ENCODE measurements at regions not wholly inside any gene's neighbourhood (a gene's known extent, or its start where the extent isn't known, plus 50 kb on each side); places are given as distances from the start of the nearest gene placed in this dataset.
"Not testable (repeated sequence)": the region's sequence is repeated elsewhere in the genome, so short reads cannot be mapped to it uniquely, and the experiment has no call there.

- H3K4me3 ChIP-seq (ENCODE audit: low read length), result no peak overlapping the region
- DNase-seq (ENCODE audit: low read depth, low spot score), result no peak
These were observed 175.3 kb downstream of the SMC2 start for GRCh38 chr9:104269374-104269773.

- H3K4me3 ChIP-seq (ENCODE audit: low read length), result no peak overlapping the region
- DNase-seq (ENCODE audit: low read depth, low spot score), result no peak
These were observed 176.2 kb downstream of the SMC2 start for GRCh38 chr9:104269996-104270963.

DNA sequence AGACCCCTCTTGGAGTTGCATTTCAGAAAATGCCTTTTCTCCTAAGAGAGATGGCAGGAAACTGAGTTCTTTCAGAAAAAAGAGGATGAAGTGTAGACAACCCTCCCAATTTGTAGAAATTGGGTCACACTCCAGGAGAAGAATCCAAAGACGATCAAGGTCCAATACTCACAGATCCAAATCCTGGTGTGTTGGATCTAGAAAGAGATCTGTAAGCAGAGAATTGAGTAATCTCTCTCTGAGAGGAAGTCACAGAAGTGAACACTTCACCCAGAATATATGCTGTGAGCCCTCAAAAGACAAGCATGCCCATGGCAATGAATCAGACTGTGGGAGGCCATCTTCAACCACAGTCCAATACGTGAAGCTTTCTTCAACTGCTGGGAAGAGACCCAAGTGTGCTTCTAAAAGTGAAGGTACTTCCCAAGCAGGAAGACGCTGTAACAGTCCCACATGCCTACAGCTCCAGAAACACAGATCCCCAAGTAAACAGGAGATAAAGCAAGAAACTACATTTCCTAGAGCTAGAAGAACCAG lies 182.7 kb downstream of the SMC2 start:
- no peak for DNase-seq (ENCODE audit: low read depth, low spot score)
- H3K4me3 ChIP-seq (ENCODE audit: low read length), result no peak overlapping the region

- H3K4me3 ChIP-seq (ENCODE audit: low read length), result no peak overlapping the region
- DNase-seq (ENCODE audit: low read depth, low spot score), result no peak
These were observed 184.9 kb downstream of the SMC2 start for GRCh38 chr9:104278929-104279496.

DNA sequence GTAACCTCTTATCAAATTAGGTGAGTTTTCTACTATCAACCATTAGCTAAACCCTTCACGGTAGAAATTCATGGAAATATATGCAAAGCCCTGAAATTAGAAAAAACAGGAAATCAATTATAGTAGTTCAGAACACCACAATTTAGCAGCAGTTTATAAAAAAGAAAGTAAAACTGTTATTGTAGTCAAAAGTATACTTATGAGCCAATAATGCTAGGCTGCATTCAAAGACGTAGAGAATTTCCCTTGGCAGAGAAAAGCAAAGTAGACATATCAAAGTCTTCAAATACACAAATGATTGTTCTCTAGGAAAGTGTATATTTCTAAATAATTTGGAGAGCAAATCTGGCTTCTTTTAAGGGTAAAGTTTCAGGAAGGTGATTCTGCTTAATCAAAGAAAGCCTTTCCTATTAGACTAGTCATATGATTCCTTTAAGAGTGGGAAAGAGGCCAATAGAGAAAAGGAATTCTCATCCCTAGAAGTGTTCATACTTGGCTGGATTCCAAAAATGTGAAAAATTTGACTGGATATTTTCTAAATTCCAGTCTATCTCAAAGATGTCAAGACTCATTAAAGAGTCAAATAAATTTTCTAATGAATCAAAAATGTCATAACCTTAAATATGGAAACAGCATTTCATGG lies 185.5 kb downstream of the SMC2 start:
- no peak for DNase-seq (ENCODE audit: low read depth, low spot score)

GRCh38 chr9:104280178-104280560 lies 186.1 kb downstream of the SMC2 start:
- DNase-seq (ENCODE audit: low read depth, low spot score), result no peak
- no peak overlapping the region for H3K4me3 ChIP-seq (ENCODE audit: low read length)

More for the DNA sequence above, 185.5 kb downstream of the SMC2 start:
- H3K4me3 ChIP-seq (ENCODE audit: low read length), result no peak overlapping the region

DNA sequence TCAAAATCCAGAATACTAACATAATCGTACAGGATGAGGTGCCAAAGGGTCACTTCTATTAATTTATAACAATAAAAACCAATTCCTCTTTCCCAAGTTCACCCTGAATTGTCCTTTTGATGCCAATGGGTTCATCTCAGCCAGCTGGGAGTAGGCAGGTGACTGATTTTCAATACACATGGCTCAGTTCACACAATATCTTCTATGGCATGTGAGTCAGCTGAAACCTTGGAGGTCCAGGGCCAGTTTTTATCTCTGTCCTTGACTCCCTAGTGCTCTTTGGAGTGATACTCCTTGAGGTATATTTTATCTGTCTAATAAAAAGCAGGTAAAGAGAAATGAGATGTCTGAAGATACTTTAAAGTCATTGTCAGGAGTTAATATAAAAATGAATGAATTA lies 186.6 kb downstream of the SMC2 start:
- H3K4me3 ChIP-seq (ENCODE audit: low read length), result no peak overlapping the region
- DNase-seq (ENCODE audit: low read depth, low spot score), result no peak

DNA sequence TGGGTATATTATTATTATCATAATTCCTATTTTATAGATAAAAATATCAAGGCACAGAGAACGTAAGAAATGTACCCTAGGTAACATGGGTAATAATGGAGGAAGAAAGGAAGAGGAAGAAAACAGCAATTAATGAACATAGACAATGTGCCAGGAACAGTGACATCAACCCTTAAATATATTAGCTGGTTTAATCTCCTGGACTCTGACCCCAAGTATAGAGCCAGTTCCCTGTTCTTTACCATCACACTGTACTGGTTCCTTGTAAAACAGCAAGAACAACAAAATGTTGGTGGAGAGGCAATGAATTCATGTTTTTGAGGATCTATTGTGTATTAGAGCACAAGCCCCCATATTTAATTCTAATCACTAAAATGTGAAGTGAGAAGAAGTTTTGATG lies 192.1 kb downstream of the SMC2 start:
- no peak for DNase-seq (ENCODE audit: low read depth, low spot score)
- H3K4me3 ChIP-seq (ENCODE audit: low read length), result no peak overlapping the region

- no peak for DNase-seq (ENCODE audit: low read depth, low spot score)
- no peak overlapping the region for H3K4me3 ChIP-seq (ENCODE audit: low read length)
These were observed 192.7 kb downstream of the SMC2 start for GRCh38 chr9:104286799-104287198.

DNA sequence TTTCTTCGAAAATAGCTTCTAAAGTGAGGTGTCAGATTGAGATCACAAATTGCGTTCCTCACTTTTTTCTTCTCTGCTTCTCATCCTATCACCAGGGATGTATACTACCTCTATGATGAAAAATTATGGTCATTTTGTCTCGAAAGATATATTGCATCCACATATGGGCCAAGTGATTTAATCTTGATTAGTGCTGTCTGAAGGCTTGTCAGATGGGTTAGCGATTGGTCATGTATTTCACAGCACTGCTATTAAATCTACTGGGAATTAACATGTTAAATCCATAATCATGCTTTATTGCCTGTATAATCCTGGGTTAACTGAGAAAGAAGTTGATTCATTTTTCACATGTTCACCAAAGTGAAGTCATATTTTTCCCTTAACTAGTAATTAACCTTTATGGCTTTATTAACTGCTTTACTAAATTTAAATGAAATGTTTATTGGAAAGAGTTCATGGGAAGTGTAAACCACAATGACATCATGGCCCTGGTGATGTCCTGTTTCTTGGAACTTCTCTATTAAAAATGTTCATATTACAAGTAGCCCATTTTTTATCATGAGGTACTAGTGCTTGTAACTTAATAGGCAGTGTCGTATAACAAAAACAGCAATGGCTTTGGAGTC lies 193.3 kb downstream of the SMC2 start:
- H3K4me3 ChIP-seq (ENCODE audit: low read length), result no peak overlapping the region
- DNase-seq (ENCODE audit: low read depth, low spot score), result no peak

- DNase-seq (ENCODE audit: low read depth, low spot score), result no peak
These were observed 199.8 kb downstream of the SMC2 start for GRCh38 chr9:104293877-104294276.

GRCh38 chr9:104300124-104300523 lies 203.9 kb upstream of the OR13F1 start:
- no peak overlapping the region for H3K4me3 ChIP-seq (ENCODE audit: low read length)
- DNase-seq (ENCODE audit: low read depth, low spot score), result no peak

More at GRCh38 chr9:104293877-104294276, 199.8 kb downstream of the SMC2 start:
- no peak overlapping the region for H3K4me3 ChIP-seq (ENCODE audit: low read length)

GRCh38 chr9:104301755-104302154 lies 202.3 kb upstream of the OR13F1 start:
- DNase-seq (ENCODE audit: low read depth, low spot score), result no peak
- no peak overlapping the region for H3K4me3 ChIP-seq (ENCODE audit: low read length)

DNA sequence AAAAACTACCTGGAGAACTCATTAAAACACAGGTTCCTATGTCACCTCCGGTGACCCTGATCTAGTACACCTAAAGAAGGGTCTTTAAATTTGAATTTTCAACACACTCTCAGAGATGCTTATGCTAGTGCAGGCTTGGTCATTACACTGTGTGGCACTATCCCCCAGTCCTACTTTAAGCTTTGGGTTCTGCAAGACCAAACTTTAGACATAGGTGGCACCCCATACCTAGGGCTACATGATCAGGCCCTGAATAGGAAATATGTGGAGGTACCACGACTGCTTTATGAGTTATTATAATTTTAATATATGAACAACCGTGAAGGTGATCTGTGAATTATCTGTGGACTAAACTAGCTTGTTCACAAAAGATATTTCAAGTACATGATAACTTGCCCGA lies 201.3 kb upstream of the OR13F1 start:
- H3K4me3 ChIP-seq (ENCODE audit: low read length), result no peak overlapping the region
- no peak for DNase-seq (ENCODE audit: low read depth, low spot score)

DNA sequence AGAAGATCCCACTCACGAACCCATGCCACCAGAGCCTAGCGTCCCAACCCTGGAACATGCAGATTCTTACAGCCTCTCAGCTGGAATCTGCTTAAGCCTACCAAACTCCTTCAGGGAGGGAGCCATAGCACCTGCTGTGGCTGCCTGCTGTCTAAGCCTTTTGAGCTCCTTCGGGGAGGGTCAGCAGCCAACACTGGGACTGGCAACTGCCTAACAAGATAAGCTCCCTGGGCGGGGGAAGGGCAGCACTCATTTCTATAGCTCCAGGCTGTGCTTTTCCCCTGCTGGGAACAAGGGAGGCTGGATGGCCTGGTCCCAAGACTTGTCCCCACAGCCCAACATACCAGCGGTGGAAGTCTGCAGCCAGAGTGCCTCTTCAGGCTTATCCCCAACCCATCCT lies 199.1 kb upstream of the OR13F1 start:
- DNase-seq (ENCODE audit: low read depth, low spot score), result no peak
- no peak overlapping the region for H3K4me3 ChIP-seq (ENCODE audit: low read length)

DNA sequence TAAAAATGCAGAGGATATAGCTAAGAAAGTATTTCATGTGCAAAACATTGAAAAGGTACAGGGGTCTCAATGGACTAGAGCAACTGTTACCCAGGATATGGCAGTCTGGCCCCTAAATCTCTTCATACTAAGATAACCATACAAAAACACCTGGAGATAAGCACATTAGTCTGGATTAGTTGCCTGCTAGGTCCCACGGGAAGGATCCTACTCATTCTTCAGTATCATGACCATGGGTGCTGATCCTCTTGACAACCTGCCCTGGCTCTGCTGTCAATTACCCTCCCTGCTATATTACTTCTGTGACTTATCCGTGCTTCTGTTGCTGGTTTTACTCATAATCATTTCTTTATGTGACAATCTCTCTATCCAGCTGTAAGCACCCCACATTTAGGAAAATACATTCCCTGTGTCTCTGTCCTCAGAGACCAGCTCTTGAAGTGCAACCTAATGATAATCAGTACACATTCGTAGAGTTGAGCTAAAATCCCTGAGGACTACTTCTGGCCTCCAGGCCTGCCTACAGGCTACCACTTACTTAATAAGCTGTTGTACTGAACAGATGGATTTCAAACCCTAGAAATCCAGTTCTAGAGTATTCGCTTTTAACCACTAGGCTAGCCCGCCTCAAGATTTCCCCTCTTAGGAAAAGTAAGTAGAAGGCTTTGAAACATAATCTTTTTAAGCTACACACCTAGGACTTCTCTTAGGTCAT lies 190.5 kb upstream of the OR13F1 start:
- H3K4me3 ChIP-seq (ENCODE audit: low read length), result no peak overlapping the region
- no peak for DNase-seq (ENCODE audit: low read depth, low spot score)

DNA sequence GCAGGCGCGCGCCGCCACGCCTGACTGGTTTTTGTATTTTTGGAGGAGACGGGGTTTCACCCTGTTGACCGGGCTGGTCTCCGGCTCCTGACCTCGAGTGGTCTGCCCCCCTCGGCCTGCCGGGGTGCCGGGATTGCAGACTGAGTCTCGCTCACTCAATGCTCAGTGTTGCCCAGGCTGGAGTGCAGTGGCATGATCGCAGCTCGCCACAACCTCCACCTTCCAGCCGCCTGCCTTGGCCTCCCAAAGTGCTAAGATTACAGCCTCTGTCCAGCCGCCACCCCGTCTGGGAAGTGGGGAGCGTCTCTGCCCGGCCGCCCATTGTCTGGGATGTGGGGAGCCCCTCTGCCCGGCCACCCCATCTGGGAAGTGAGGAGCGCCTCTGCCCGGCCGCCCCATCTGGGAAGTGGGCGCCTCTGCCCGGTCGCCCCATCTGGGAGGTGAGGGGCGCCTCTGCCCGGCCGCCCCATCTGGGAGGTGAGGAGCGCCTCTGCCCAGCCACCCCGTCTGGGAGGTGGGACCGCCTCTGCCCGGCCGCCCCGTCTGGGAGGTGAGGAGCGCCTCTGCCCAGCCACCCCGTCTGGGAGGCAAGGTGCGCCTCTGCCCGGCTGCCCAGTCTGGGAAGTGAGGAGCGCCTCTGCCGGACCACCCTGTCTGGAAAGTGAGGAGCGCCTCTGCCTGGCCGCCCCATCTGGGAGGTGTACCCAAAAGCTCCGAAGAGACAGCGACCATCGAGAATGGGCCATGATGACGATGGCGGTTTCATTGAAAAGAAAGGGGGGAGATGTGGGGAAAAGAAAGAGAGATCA lies 187.7 kb upstream of the OR13F1 start:
- not testable (repeated sequence) for H3K4me3 ChIP-seq (ENCODE audit: low read length); DNase-seq (ENCODE audit: low read depth, low spot score)

DNA sequence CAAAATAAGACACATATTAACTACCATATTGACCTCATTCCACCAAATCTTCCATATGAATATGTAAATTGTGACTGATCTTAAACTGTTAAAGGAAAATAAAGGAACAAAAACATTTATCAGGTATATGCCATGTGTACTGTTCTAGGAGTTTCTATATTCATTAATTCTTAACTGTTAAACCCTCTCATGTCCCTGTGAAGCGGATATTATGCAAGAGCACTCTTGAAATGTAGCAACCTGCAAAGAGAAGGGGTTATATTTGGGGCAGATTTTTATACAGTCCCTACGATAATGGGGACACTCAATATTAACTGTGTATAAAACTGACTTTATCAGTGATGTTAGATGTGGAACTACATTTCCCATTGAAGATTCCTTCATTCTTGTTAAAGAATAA lies 184.9 kb upstream of the OR13F1 start:
- no peak overlapping the region for H3K4me3 ChIP-seq (ENCODE audit: low read length)
- DNase-seq (ENCODE audit: low read depth, low spot score), result no peak
